Stimulated activated effector memory CD8-positive, alpha-beta T cell treated with anti-CD3 and anti-CD28 coated beads, Interleukin-12 subunit alpha, Interleukin-12 subunit beta, amount 100 ng/mL, for 72 hours (primary cell): ENCODE measurements at regions not wholly inside any gene's neighbourhood (a gene's known extent, or its start where the extent isn't known, plus 50 kb on each side); places are given as distances from the start of the nearest gene placed in this dataset.
"Not testable (repeated sequence)": the region's sequence is repeated elsewhere in the genome, so short reads cannot be mapped to it uniquely, and the experiment has no call there.

Source experiments
- ATAC-seq: fragments of 150-1000 bp; cut with Tn5 transposase; 2 replicates; pipeline ENCODE4 v1.10.0; 2021
- DNase-seq, 2 donors: peaks; one replicate each; pipeline ENCODE4 v3.0.0; 2021 to 2022; ENCODE audit warnings: low spot score in 2 of 2
- H3K27ac Mint-ChIP-seq: one replicate; pipeline ENCODE4 v1.8.0; 2022; ENCODE audit warnings: mild to moderate bottlenecking, mixed read lengths
- H3K36me3 Mint-ChIP-seq: one replicate; pipeline ENCODE4 v1.8.0; 2022; ENCODE audit warnings: mild to moderate bottlenecking, mixed read lengths
- H3K4me1 Mint-ChIP-seq: one replicate; pipeline ENCODE4 v1.8.0; 2022; ENCODE audit warnings: mixed read lengths
- H3K4me3 Mint-ChIP-seq: one replicate; pipeline ENCODE4 v1.8.0; 2022; ENCODE audit warnings: mild to moderate bottlenecking, mixed read lengths
- H3K9me3 Mint-ChIP-seq: one replicate; pipeline ENCODE4 v1.8.0; 2022; ENCODE audit warnings: mixed read lengths

DNA sequence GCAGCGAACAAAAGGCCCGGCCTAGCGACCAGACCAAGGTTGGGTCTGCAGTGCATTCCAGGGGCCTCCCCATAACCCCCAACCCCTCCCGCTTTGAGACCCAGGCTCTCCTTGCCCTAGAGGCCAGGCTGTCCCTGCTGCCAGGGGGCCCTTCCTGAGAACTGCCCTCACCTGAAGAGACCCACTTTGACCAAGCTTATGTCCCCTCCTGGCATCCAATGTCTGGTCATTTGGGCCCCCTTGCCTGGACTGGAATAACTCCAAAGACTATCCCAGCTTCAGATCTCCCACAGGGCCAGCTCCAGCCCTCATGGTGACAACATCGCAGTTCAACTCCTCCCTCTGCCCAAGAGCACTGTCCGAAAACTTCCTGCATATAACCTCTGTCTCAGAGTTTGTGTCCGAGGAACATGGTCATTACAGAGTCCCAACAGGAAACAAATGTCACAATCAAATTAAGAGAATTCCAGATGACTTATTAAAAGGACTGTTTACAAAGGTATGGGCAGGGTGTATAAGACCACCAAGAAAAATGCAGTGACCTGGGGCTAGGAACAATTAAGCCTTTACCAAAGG is 125.0 kb downstream of the BANF2 start:
- H3K4me3 Mint-ChIP-seq, result no peak overlapping the region
- H3K36me3 Mint-ChIP-seq, result no peaks in the 10 kb centered on the region
- H3K4me1 Mint-ChIP-seq, result peaks cover 15% of the 10 kb centered on the region

DNA sequence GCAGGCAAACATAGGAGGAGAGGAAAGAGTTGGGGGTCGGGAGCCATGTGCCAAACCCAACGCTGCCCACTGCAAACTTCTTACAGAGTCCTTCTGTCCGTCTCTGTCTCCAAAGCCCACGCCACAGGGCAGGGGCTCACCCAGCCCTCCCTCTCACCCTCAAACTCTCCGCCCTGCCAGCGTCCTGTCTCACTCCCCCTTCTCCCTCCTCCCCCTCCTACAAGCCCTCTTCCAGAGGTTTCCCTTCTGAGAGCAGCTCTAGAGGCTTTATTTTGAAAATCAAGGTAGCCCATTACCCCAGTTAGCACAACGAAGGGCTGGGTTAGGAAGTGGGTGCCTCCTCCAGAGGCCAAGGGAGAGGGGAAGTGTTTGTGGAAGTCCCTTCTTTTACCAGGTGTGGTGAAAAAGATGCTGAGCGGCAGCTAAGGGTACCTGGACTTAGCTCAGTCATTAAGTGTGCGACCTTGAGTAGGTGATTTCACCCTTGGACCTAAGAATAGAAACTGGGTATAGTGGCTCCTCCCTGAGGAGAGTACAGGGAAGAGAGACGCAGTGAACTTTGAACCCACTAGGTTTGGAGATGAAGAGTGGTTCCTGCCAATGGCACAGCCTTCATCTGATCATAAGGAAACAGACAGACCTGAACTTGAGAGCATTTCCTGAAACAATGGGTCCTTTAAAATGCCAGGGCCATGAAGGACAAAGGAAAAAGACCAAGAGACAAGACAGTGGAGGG is 123.8 kb downstream of the BANF2 start:
- Mint-ChIP-seq H3K4me1 (peaks cover 15% of the 10 kb centered on the region), H3K36me3 (no peaks in the 10 kb centered on the region), H3K27ac (no peak overlapping the region), H3K4me3 (no peak overlapping the region), H3K9me3 (peaks cover 3% of the 10 kb centered on the region)
- ATAC-seq (no peak), DNase-seq (no peak)

More for the DNA sequence above, 125.0 kb downstream of the BANF2 start:
- no peak for ATAC-seq
- no peak for DNase-seq
- H3K27ac Mint-ChIP-seq, result peak overlapping the region; percentile 17
- H3K9me3 Mint-ChIP-seq, result no peaks in the 10 kb centered on the region

DNA sequence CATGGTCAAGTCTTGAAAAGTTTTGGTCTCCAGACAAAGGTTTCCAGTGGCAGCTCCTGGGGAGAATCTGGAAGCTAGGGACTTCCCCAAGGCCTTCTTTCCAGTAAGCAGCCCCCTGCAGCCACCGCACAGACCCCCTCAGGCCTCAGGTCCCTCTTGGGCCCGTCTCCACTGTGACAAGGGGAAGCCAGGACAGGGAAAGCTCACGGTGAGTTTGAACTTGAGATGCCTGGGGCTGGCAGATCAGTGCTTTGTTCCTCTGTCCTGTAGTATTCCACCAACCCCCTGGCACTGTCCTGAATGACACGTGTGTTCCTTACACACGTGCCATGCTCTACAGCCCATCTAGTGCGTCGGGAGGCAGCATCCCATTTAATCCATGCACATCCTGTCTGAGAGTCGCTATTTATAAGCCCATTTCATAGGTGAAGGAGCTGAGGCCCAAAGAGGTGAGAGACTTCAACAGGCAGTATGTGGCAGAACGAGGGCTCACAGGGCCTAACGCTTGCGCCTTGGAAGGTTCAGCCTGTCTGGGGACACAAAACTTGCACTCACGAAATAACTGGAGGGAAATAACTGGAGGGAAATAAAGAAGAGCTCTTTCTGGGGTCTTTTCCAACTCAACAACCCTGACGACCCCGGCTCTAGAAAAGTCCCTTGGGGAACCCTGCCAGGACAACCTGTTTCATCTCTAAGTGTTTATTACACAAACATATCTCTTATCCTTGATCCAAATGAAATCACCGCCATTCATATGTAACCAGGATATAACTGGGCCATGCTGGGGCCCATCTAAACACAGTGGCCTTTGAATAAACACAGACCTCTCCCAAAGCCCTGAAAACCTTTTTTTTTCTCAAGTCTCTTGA is 123.0 kb downstream of the BANF2 start:
- Mint-ChIP-seq H3K36me3 (no peaks in the 10 kb centered on the region), H3K4me3 (no peak overlapping the region), H3K4me1 (peaks cover 15% of the 10 kb centered on the region), H3K27ac (no peak overlapping the region), H3K9me3 (peaks cover 3% of the 10 kb centered on the region)
- DNase-seq, result no peak
- no peak for ATAC-seq

DNA sequence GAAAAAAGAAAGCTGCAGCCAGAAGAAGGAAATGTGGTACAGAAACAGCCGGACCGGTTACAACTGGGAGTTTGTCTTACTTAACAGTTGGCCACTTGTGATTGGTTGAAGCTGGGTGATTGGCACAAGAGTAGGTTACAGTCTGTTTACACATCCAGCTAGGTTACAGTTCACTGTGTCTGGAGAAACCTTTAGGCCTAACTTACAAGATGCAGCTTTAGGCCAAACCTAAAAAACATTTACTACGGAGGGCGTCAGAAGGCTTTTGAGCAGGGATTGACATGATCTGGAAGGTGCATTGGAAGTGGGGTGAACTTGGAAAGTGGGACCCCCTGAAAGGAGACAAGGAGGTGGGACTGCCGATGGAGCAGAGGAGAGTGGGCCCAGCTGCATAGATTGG is 122.3 kb downstream of the BANF2 start:
- ATAC-seq, result no peak
- no peak overlapping the region for H3K4me3 Mint-ChIP-seq
- DNase-seq, result no peak
- peaks cover 3% of the 10 kb centered on the region for H3K9me3 Mint-ChIP-seq
- H3K27ac Mint-ChIP-seq, result peak overlapping the region; percentile 6
- H3K4me1 Mint-ChIP-seq, result peaks cover 15% of the 10 kb centered on the region
- H3K36me3 Mint-ChIP-seq, result no peaks in the 10 kb centered on the region

DNA sequence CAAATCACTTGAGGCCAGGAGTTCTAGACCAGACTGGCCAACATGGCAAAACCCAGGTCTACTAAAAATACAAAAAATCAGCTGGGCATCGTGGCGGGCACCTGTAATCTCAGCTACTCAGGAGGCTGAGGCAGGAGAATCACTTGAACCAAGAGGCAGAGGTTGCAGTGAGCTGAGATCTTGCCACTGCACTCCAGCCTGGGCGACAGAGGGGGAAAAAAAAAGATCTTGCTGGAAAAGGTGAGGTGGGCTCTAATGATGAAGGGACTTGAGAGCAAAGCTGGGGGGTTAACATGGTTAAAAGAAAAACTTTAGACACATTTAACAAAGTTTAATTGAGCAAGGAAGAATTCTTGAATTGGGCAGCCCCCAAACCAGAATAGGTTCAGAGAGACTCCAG is 121.8 kb downstream of the BANF2 start:
- H3K36me3 Mint-ChIP-seq, result not testable (repeated sequence)
- peak overlapping the region; percentile 6 for H3K27ac Mint-ChIP-seq

DNA sequence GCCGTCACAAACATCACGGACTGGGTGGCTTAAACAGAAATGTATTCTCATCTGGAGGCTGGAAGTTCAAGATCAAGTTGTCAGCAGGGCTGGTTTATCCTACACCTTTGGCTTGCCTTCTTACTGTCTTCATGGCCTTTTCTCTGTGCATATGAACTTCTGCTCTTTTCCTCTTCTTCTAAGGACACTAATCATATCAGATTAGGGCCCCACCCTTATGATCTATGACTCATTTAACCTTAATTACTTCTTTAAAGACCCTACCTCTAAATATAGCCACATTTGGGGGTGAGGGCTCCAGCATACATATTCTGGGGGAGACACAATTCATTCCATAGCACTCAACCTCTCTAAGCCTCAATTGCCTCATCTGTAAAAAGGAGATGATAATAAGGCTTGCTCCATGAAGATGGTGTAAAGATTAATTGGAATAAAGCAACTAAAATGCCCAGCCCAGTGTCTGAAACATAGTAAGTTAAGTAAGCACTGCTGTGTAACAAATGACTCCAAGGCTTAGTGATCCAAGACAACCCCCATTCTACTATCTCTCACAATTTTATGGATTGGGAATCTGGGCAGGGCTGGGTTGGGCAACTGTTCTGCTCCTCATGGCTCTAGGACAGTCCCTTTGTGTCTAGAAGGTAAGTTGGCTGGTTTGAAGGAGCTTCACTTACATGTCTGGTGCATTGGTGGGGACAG is 119.8 kb downstream of the BANF2 start:
- no peak for ATAC-seq
- Mint-ChIP-seq H3K4me1 (no peaks in the 10 kb centered on the region), H3K9me3 (peaks cover 3% of the 10 kb centered on the region), H3K4me3 (no peak overlapping the region), H3K27ac (no peak overlapping the region), H3K36me3 (no peaks in the 10 kb centered on the region)
- DNase-seq, result no peak

More for the DNA sequence above, 121.8 kb downstream of the BANF2 start:
- not testable (repeated sequence) for ATAC-seq, H3K4me3 Mint-ChIP-seq, DNase-seq, H3K9me3 Mint-ChIP-seq
- peaks cover 13% of the 10 kb centered on the region for H3K4me1 Mint-ChIP-seq

DNA sequence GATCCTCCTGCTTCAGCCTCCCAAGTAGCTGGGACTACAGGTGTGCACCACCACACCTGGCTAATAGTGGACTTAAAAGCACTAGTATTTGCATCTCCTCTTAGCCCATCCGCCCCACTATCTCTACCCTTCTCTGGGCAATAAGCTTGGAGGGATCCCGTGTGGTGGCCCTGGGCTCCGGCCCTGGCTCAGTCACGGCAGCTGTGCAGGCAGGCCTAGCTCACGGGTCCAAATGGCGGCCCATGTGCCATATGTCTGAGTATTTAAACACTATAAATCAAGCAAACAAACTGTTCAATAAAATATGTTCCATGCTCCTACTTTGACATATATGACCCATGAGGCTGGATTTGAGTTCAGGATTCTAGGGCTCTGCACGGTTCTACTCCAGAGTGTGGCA is 118.4 kb downstream of the BANF2 start:
- Mint-ChIP-seq H3K27ac (peak overlapping the region; percentile 61), H3K4me1 (no peaks in the 10 kb centered on the region), H3K9me3 (peaks cover 3% of the 10 kb centered on the region), H3K36me3 (no peaks in the 10 kb centered on the region), H3K4me3 (no peak overlapping the region)
- ATAC-seq, result no peak
- no peak for DNase-seq

DNA sequence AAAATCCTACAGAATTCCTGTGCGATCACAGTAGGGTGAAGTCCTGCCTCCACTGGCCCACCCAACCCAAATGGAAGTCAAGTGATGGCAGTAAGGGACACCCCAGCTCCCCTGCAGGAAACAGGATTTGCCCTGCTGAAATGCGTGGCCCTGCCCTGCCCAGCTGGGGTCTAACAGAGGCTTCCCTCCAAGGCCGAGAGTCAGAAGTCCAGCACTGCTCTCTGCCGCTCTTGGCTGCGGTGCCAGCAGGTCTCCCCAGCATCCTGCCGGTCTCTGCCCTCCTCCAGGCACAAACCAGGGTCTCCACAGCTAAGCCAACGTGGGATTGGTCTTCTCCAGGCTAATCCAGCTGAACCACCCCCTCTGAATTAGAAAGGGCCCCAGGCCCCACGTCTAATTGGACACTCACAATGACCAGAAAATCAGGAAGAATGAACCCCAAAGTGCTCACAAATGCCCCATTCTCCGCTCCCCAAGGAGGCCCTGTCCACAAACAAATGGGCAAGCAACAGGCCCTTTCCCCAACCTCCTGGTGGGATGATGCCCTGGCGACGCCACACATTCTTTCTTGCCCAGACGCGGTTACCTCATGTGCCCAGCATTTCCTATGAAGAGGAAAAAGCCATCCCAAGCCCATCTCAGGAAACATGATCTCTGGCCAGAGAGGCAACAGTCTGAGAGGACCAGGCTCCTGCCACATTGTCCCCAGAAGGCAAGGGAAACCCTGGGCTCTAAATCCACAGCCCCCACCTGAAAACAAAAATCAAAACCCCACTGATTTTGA is 117.2 kb downstream of the BANF2 start:
- Mint-ChIP-seq H3K9me3 (peaks cover 3% of the 10 kb centered on the region), H3K4me1 (no peaks in the 10 kb centered on the region), H3K27ac (no peak overlapping the region), H3K4me3 (no peak overlapping the region), H3K36me3 (no peaks in the 10 kb centered on the region)
- no peak for ATAC-seq
- no peak for DNase-seq

DNA sequence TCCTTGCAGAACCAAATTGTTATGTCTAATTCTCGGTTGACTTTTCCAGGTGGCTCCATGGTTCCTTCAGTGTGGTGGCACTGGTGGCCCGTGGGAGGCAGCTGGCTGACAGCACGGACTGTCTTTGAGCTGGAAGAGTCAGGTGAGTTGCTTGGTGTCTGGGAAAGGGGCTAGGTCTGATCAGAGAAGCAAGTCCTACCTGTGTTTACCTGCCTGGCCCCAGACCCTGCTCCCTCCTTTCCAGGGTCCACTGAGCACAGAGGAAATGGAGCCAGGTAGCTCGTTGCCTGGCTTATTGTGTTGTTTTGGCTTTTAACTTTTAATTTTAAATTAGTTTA is 111.8 kb downstream of the BANF2 start:
- Mint-ChIP-seq H3K4me3 (no peak overlapping the region), H3K4me1 (no peaks in the 10 kb centered on the region), H3K9me3 (no peaks in the 10 kb centered on the region), H3K36me3 (no peaks in the 10 kb centered on the region), H3K27ac (no peak overlapping the region)
- ATAC-seq (no peak), DNase-seq (no peak)

DNA sequence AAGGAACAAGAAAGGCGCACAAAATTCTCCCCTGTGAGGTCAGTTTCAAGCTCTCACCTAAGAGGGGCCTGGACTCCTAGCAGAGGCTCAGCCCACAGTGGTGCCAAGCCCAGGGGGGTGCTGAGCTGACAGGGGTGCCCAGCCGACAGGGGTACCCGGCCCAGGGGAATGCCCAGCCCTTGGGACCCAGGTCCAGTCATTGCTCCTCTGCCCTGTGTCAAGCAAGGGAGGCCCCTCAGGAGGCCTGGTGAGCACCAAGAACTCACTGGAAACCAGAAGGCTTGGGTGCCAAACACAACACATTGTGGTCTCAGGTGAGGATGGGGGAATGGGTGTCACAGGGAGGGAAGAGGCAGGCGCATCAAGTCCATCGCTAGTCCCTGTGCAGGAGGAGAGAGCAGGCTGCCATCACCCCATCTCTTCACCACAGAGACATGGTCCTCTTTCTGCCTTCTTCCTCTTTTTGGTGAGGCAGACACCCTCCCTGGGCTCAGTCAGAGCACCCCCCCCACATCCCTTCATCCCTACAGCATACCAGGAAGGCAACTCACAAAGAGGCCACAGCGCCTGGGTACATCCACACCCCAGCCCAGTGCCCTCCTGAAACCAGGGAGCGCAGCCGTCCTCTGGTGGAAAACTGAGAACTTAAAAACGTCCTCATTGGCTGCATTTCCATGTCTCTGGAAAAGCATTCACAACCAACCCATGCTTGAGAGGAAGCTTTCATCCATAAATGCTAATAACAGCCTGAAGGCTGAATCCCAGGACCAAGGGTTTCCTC is 111.3 kb downstream of the BANF2 start:
- Mint-ChIP-seq H3K4me3 (no peak overlapping the region), H3K4me1 (no peaks in the 10 kb centered on the region), H3K36me3 (no peaks in the 10 kb centered on the region), H3K27ac (no peak overlapping the region), H3K9me3 (no peaks in the 10 kb centered on the region)
- no peak for DNase-seq
- ATAC-seq, result no peak

DNA sequence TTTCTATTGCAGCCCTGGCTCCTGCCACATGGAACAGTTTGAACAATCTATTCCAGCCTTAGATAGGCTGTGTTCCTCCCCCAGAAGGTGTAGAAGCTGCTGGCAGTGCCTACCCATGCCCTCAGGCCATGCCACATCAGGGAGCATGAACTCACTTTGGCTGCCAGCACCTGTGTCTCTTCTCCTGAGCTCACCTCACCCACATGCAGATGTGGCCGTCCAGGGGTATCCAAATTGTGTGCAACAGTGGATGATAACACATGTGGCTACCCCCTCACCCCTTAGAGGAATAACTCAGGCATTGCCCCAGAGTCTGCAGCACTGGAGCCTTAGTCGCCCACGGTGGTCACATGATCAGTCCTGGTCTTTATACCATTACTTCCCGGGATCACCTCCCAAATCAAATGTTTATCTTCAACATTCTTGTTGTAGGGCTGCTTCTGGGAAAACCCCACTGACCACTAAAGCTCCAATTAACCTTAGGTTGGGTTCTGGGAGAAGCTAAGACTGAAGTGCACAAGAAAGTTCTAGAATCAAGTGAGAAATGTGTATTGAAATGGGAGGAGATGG is 110.4 kb downstream of the BANF2 start:
- ATAC-seq (no peak), DNase-seq (no peak)
- H3K36me3 Mint-ChIP-seq, result no peaks in the 10 kb centered on the region
- no peaks in the 10 kb centered on the region for H3K4me1 Mint-ChIP-seq
- H3K9me3 Mint-ChIP-seq, result no peaks in the 10 kb centered on the region
- H3K27ac Mint-ChIP-seq, result no peak overlapping the region
- no peak overlapping the region for H3K4me3 Mint-ChIP-seq

DNA sequence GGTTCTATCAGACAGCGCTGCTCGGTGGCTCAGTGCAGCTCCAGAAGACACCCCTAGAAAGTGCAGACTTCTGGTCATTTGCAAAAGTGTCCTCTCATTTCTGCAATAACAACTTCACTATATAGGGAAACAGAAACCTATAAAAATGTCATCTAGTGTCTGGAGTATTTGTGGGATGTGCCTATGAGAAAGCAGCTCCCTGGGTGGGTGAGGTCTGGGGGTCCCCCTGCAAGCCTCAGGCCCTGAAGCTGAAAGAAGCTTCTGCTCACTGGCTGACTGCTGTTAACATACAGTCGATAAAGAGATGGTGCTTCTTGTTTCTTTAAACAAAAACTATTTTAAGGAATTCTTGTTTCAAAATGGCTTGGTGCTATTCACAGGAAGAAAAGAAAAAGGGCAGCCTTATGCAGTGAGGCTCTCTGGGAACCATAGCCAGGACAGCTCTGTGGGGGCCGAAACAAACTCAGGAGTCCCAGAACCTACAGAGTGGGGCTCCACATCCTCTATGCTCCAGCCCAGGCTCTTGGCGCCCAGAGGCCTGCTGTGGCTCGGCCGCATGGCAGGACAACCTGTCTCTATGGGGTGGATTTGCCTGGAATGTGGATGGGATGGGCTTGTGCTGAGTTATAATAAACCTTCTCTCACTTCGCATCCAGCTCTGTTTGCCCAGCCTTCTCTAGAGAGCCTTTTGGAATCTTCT is 109.7 kb downstream of the BANF2 start:
- no peaks in the 10 kb centered on the region for H3K4me1 Mint-ChIP-seq
- H3K36me3 Mint-ChIP-seq, result no peaks in the 10 kb centered on the region
- DNase-seq (no peak), ATAC-seq (no peak)
- H3K4me3 Mint-ChIP-seq, result no peak overlapping the region
- no peaks in the 10 kb centered on the region for H3K9me3 Mint-ChIP-seq
- no peak overlapping the region for H3K27ac Mint-ChIP-seq

DNA sequence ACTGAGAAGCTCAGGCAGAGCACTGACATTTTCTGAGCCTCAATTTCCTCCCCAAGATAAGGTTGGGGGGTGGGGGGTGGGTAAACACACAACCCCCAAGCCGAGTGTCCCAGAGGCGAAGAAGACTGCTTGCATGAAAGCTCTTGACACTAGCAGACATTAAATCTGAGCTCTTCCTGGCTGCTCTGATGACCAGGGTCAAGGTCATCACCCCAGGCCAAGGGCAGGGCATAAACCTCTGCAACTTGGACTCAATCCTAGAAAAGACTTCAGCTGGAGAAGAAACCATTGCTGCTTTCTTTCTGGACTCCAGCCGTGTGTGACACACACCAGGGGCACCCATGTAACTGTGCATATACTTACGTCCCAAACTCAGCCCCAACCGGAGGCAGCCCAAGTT is 109.0 kb downstream of the BANF2 start:
- Mint-ChIP-seq H3K9me3 (no peaks in the 10 kb centered on the region), H3K4me1 (no peaks in the 10 kb centered on the region), H3K36me3 (no peaks in the 10 kb centered on the region), H3K4me3 (no peak overlapping the region), H3K27ac (no peak overlapping the region)
- no peak for ATAC-seq
- DNase-seq, result no peak
